HepG2 (cell line): ENCODE measurements at regions not wholly inside any gene's neighbourhood (a gene's known extent, or its start where the extent isn't known, plus 50 kb on each side); places are given as distances from the start of the nearest gene placed in this dataset.

Experiments
- BCLAF1 ChIP-seq: fragments of 450-650 bp; IDR thresholded peaks from 2 replicates; pipeline ENCODE4 v1.6.1; 2017; ENCODE audit warnings: mild to moderate bottlenecking
- UBTF ChIP-seq: sonication (generic); formaldehyde crosslinking; IDR thresholded peaks from 2 replicates; pipeline ENCODE4 v1.4.0; 2020; ENCODE audit warnings: mild to moderate bottlenecking, missing genetic modification reagents
- TF ChIP-seq, protein P1 (sequence below): sonication (generic); formaldehyde crosslinking; conservative IDR thresholded peaks from 2 replicates; pipeline ENCODE4 v1.4.0; 2020; ENCODE audit warnings: missing genetic modification reagents
- TF ChIP-seq, protein P2 (sequence below): sonication (generic); formaldehyde crosslinking; IDR thresholded peaks from 2 replicates; pipeline ENCODE4 v1.4.0; 2020; ENCODE audit warnings: missing genetic modification reagents, borderline replicate concordance

GRCh38 chr2:103153580-103154284 is 391.9 kb downstream of the TMEM182 start (continued):
- TF ChIP-seq, protein P1, sequence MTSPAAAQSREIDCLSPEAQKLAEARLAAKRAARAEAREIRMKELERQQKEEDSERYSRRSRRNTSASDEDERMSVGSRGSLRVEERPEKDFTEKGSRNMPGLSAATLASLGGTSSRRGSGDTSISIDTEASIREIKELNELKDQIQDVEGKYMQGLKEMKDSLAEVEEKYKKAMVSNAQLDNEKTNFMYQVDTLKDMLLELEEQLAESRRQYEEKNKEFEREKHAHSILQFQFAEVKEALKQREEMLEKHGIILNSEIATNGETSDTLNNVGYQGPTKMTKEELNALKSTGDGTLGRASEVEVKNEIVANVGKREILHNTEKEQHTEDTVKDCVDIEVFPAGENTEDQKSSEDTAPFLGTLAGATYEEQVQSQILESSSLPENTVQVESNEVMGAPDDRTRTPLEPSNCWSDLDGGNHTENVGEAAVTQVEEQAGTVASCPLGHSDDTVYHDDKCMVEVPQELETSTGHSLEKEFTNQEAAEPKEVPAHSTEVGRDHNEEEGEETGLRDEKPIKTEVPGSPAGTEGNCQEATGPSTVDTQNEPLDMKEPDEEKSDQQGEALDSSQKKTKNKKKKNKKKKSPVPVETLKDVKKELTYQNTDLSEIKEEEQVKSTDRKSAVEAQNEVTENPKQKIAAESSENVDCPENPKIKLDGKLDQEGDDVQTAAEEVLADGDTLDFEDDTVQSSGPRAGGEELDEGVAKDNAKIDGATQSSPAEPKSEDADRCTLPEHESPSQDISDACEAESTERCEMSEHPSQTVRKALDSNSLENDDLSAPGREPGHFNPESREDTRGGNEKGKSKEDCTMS (CRISPR knock-in tag), result no peak
- TF ChIP-seq BCLAF1 (no peak), UBTF (CRISPR knock-in tag) (no peak)
- TF ChIP-seq, protein P2, sequence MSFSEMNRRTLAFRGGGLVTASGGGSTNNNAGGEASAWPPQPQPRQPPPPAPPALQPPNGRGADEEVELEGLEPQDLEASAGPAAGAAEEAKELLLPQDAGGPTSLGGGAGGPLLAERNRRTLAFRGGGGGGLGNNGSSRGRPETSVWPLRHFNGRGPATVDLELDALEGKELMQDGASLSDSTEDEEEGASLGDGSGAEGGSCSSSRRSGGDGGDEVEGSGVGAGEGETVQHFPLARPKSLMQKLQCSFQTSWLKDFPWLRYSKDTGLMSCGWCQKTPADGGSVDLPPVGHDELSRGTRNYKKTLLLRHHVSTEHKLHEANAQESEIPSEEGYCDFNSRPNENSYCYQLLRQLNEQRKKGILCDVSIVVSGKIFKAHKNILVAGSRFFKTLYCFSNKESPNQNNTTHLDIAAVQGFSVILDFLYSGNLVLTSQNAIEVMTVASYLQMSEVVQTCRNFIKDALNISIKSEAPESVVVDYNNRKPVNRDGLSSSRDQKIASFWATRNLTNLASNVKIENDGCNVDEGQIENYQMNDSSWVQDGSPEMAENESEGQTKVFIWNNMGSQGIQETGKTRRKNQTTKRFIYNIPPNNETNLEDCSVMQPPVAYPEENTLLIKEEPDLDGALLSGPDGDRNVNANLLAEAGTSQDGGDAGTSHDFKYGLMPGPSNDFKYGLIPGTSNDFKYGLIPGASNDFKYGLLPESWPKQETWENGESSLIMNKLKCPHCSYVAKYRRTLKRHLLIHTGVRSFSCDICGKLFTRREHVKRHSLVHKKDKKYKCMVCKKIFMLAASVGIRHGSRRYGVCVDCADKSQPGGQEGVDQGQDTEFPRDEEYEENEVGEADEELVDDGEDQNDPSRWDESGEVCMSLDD (CRISPR knock-in tag), result no peak
